ENCODE measurements at regions not wholly inside any gene's neighbourhood (a gene's known extent, or its start where the extent isn't known, plus 50 kb on each side); places are given as distances from the start of the nearest gene placed in this dataset.

GRCh38 chr14:65213316-65213715, 111.0 kb upstream of the MAX start:
- TF ChIP-seq EZH2 (IDR thresholded peaks at IDR 0.05; ENCODE audit: insufficient read depth, poor library complexity, severe bottlenecking) (no peak), EZH2phosphoT487 (IDR thresholded peaks at IDR 0.05; ENCODE audit: insufficient read depth, low read depth) (no peak)
